Astrocyte of the hippocampus (primary cell): ENCODE measurements at regions not wholly inside any gene's neighbourhood (a gene's known extent, or its start where the extent isn't known, plus 50 kb on each side); places are given as distances from the start of the nearest gene placed in this dataset.
"Not testable (repeated sequence)": the region's sequence is repeated elsewhere in the genome, so short reads cannot be mapped to it uniquely, and the experiment has no call there.

Experiments used
- DNase-seq: peaks from one replicate; pipeline ENCODE4 v3.0.0; 2011; ENCODE audit warnings: low read depth, low spot score

DNA sequence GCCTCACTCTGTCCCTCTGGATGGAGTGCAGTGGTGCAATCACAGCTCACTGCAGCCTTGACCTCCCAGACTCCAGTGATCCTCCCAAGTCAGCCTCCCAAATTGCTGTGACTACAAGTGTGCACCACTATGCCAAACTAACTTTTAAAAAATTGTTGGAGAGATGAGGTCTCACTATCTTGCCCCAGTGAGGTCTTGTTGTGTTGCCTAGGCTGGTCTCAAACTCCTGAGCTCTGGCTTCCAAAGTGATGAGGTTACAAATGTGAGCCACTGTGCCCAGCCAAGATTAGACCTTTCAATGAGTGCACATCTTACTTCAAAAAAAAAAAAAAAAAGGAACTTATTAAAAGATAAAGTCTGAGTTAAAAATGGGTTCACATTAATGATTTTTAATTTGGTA, 1838.1 kb upstream of the DEFB115 start:
- DNase-seq, result no peak

DNA sequence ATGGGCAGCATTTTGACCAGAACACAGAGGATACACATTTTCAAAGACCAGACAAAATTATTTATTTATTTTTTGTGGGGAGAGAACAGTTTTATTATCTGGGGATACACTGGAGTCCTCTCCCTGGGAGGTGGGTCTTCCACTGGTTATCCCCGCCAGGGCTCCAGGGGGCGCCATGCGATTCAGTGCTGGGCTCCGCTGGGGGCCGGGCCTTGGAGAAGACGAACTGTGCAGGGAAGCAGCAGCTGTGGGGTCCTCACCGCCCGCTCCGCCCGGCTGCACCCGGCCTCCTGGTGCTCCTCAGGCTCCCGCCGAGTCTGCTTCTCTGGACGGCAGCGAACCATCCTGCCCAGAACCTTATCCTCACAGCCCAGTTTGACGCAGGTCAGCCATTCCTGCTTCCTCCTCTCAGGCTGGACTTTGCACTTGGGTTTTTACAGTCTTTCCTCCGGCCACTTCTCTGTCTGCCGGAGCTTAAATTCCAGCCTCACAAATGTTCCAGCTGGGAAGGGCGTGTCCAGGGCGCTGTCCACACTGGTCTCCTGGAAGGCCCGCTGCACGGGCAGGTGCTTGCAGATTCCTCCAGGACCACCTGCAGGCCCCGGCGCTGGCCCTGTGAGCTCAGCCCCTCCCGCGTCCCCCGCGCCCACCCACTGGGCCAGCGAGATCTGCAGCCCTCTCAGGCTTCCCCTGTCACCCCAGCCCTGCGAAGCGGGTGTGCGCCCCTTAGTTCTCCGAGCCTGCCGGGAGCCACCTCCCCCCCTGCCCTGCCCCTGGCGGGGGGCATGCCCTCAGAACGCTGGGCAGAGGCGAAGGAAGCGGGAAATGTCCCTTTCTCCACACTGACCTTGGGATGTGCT, 1830.0 kb upstream of the DEFB115 start:
- DNase-seq, result no peak

DNA sequence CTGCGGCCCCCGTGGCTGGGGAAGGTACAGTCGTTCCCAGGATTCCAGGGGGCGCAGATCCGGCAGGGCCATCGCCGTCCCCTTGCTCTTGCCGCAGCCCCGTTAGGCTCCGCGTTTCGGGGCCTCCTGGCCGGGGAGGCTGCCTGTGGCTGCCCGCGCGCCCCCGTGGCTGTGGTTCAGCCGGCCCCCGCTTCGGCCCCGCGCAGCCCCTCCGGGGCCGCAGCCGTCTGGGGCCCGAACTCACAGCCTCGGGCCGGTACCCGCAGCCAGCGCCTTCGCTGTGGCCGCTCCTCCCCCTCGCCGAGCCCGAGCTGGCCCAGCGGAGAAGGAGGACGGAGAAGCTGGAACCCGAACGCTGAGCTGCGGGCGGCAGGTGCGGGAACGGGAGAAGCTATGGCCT, 1826.9 kb upstream of the DEFB115 start:
- no peak for DNase-seq

DNA sequence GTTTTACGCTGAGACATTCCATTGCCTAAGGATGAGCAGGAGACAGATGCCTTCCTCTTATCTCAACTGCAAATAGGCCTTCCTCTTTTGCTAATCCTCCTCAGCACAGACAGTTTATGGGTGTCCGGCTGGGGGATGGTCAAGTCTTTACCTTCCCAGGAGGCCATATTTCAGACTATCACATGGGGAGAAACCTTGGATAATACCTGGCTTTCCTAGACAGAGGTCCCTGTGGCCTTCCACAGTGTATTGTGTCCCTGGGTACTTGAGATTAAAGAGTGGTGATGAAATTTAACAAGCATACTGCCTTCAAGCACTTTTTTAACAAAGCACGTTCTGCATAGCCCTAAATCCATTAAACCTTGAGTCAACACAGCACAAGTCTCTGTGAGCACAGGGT, 1816.7 kb upstream of the DEFB115 start:
- not testable (repeated sequence) for DNase-seq

DNA sequence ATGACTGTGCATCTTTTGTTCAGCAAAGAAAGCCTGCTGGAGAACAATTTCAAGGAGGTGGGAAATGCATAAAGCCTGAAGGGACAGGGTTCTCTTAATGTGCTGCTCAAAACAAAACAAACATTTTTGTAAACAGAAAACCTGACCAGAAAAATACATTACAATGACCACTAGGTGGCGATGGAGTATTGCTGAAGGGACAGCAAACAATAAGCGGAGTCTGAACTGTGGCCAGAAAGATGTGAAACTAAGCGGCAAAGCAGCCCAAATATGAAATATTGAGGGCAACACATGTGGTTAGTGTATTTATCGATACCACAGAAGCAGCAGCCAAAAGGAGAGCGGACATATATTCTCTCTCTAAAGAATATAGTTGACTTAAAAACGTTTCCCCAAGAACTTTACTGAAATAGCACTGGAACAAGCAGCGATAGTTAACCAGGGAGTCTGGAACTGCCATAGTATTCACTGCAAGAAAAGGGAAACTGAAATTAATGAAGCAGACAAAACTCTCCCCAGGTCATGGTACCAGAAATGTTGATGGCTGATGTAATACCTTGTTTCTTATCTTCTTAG, 1814.2 kb upstream of the DEFB115 start:
- peak; percentile 28 for DNase-seq

- DNase-seq, result no peak
Observed at GRCh38 chr20:29443819-29444218, 1813.6 kb upstream of the DEFB115 start.

DNA sequence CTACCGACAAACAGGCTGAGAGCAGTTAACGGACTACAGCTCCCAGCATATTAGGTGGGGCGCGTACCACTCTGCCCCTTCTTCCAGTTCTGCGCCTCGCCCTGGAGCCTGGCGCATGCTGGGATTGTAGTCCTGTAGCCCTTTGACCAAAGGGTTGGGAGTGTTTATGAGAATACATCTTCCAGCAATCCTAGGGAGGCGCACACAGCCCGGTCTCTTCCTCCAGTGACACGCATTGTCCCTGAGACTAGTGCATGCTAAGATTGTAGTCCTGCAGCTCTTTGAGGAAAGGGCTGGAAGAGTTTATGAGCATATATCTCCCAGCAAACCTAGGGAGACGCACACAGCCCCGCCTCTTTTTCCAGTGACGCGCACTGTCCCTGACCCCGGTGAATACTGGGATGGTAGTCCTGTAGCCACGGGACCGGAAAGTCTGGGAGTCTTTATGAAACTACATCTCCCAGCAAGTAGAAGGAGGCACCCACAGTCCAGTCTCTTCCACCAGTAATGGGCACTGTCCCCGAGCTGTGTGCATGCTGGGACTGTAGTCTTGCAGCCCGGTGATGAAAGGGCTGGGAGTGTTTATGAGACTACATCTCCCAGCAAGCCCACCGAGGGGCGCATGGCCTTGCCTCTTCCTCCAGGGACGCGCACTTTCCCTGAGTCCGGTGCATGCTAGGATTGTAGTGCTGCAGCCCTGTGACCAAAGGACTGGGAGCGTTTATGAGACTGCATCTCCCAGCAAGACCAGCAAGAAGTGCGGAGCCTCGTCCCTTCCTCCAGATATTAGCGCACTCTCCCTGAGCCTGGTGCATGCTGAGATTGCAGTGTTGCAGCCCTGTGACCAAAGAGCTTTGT, 1812.2 kb upstream of the DEFB115 start:
- peak; percentile 64 for DNase-seq

DNA sequence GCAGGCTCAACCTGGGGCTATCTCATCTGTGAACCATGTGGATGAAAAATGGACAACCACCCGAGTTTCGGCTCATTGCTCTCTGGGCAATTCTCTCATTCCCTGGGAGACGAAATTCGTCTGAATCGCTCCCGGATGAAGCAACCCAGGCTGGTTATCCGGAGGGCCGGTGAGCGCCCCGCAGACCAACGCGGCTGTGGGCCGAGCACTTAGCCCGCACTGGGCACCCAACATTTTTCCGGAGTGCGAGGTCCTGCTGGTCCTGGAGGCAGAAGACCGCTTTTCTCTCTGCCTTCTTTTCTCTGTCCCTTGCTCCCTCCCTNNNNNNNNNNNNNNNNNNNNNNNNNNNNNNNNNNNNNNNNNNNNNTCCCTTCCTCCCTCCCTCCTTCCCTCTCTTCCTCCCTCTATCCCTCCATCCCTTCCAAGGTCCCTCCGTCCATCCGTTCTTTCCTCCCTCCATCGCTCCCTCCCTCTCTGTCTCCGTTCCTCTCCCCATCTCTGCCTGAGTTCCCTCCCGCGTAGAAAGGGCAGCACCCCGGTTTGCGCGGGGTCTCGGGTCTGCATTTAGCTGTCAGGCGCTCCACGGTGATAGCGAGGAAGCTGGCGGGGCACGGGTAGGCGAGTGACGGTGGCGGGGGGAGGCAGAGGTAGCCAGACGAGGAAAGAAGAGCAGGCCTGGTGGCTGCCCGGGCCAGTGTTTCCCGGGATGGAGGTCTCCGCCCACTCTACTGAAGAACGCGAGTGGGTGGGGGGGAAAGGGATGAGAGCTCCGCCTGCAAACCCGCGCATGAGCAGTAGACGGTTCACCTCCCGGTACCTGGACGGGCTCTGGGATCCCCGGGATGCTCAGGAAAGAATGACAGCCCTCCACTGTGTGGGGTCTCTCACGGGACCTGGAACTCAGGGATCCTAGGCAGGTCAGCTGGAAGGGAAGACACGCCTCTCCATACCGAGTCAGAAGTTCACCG, 1809.7 kb upstream of the DEFB115 start:
- DNase-seq, result not testable (repeated sequence)

GRCh38 chr20:29448806-29449470, 1808.5 kb upstream of the DEFB115 start:
- DNase-seq, result no peak

DNA sequence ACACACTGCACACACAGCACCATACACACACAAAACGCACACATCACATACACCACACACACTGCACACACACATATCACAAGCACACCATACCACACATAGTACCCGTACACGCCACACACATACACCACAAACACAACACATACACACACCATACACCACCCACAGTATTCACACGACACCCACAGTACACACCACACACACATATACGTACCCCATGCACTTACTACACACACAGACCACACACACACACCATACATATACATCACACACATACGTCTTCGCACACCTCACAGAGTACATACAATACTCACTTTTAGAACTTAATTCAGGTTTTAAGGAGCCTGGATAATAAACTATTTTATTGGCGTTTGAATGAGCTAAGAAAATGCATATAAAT, 1805.3 kb upstream of the DEFB115 start:
- no peak for DNase-seq

- not testable (repeated sequence) for DNase-seq
Observed at GRCh38 chr20:29456987-29457693, 1800.3 kb upstream of the DEFB115 start.

- no peak for DNase-seq
Observed at GRCh38 chr20:29472606-29473005, 1784.9 kb upstream of the DEFB115 start.

DNA sequence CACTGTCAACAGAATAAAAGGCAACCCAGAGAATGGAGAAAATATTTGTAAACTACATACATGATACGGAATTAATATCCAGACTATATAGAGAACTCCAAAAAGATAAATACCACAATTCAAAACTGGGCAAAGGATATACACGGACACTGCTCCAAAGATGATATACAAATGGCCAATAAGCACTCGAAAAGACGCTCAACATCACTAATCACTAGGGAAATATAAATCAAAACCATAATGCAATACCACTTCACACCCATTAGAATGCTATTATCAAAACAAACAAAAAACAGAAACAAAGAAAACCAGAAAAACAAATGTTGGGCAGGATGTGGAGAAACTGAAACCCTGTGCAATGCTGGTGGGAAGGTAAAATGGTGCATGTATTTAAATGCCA, 1764.6 kb upstream of the DEFB115 start:
- DNase-seq, result not testable (repeated sequence)

GRCh38 chr20:29496767-29497166, 1760.7 kb upstream of the DEFB115 start:
- DNase-seq, result not testable (repeated sequence)

GRCh38 chr20:29497261-29497671, 1760.2 kb upstream of the DEFB115 start:
- DNase-seq, result no peak

GRCh38 chr20:29497684-29498083, 1759.8 kb upstream of the DEFB115 start:
- not testable (repeated sequence) for DNase-seq

GRCh38 chr20:29500738-29501137, 1756.7 kb upstream of the DEFB115 start:
- not testable (repeated sequence) for DNase-seq

GRCh38 chr20:29514634-29515033, 1742.8 kb upstream of the DEFB115 start:
- not testable (repeated sequence) for DNase-seq

- not testable (repeated sequence) for DNase-seq
Observed at GRCh38 chr20:29516847-29517246, 1740.6 kb upstream of the DEFB115 start.
